SH-SY5Y (cell line): ENCODE measurements at regions not wholly inside any gene's neighbourhood (a gene's known extent, or its start where the extent isn't known, plus 50 kb on each side); places are given as distances from the start of the nearest gene placed in this dataset.

ENCODE experiments used
- GATA2 ChIP-seq: IDR thresholded peaks from 2 replicates; pipeline ENCODE4 v1.6.1; 2011; ENCODE audit warnings: mild to moderate bottlenecking, low read depth, low read length
- GATA3 ChIP-seq: IDR thresholded peaks from 2 replicates; pipeline ENCODE4 v1.6.1; 2011; ENCODE audit warnings: low read depth, mild to moderate bottlenecking, low read length, moderate library complexity

DNA sequence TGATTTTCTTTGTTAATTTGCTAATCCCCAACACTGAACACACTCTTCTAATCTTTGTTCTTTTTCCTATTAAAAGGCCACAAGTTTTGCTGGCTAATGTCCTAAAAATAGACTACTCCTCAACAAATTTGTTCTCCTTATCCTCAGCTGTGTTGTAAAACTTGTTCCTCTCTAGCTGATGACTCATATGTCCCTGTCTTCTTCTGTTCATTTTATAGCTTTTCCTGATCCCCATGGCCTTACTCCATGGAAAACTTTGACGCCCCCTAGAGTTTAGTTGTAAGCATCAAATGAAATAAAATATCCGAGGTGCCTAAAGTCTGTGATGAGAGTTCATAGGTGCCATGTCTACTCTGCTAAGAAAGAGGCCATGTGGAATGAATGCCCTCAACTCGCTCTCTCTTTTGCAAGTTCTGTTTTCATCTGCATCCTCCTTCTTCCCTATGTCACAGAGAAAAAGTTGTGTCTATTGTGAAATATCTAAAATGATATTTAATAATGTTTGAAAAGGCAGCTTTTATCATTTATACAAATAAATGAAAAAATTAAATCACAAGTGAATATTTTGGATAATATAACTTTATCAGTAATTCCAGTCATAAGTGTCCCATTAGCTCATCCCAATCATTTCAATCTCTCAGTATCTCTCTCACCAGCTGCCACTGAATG is 237.9 kb downstream of the IPO8 start:
- TF ChIP-seq GATA3, result no peak
- no peak for TF ChIP-seq GATA2

- no peak for TF ChIP-seq GATA3
- TF ChIP-seq GATA2, result no peak
Measured at GRCh38 chr12:30450872-30451271, 244.8 kb downstream of the IPO8 start.

- no peak for TF ChIP-seq GATA3
- no peak for TF ChIP-seq GATA2
Measured at GRCh38 chr12:30450226-30450625, 245.4 kb downstream of the IPO8 start.

GRCh38 chr12:30448038-30448437 is 247.6 kb downstream of the IPO8 start:
- TF ChIP-seq GATA3 (no peak), GATA2 (no peak)

- TF ChIP-seq GATA2 (no peak), GATA3 (no peak)
Measured at GRCh38 chr12:30447061-30447750, 248.5 kb downstream of the IPO8 start.

DNA sequence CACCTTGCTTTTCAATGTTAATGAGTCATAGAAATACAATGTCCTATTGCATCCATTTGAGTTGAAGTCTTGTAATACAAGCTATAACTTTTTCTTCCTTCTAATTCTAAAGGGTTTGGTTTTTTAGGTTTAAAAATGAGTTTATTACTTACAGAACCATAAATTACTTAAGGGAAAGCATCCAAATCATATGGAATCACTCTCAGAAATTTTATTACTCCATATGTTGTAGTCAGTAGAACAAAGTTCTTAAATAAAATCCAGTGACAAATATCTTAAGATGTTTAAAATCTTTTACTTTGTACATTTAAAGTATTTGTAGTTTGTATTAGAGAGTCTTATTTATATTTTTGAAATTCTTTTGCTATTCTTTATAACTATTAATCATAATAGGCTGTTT is 253.2 kb downstream of the IPO8 start:
- TF ChIP-seq GATA2 (no peak), GATA3 (no peak)

DNA sequence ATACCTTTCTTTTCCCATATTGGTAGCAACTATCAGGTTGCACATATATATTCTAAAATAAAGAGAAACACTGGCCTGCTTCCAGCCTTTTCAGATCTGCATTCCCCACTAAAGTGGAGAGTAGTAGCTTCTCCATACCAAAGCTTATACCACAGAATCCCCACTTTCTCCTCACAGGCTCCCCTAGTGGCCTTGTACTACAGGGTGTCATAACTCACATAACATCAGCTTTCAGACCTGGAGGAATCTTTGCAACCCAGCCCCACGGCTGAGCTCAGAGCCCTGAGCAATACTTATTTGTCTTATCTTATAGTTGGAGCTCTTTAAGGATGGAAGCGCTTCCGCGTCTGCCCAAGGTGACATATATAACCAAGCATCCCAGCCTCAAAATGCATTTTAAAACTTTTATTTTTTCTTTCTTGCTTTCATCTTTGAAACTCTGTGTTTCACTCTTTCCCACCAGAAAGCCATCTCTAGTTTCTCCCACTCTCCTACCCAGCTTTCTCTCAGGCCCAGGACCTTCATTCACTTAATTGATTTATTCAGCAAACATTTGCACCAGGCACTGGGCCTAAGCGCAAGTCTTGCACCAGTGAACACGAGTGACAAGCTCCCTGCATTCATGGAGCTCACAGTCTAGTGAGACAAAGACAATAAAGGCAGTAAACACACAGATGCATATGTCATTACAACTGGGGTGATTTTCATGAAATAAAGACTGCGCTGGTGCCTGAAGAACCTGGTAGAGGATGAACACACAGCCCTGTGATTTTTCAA is 254.7 kb downstream of the IPO8 start:
- TF ChIP-seq GATA3, result no peak
- no peak for TF ChIP-seq GATA2

- TF ChIP-seq GATA3, result no peak
- TF ChIP-seq GATA2, result no peak
Measured at GRCh38 chr12:30439201-30439600, 256.5 kb downstream of the IPO8 start.

DNA sequence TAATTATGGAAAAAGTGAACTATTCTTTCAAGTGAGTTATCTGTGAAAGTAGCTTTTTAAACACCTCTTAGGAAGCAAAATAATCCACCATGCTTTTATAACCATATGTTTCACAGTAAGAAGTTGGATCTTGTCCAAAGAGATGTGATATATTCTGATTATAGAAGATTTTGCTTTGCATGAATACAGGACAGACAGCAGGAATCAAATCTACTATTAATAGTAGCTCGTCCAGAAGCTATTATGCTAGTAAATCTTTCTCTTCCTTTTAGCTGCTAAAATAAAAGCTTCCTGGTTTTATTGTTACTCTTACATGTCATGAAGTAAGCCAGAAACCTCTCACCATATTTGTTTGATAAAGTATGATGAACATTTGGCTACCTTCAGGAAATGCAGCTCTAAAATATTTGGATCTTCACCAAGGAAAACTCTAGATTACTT is 257.0 kb downstream of the IPO8 start:
- no peak for TF ChIP-seq GATA2
- TF ChIP-seq GATA3, result no peak

- TF ChIP-seq GATA2, result no peak
- TF ChIP-seq GATA3, result no peak
Measured at GRCh38 chr12:30437616-30438015, 258.1 kb downstream of the IPO8 start.

- TF ChIP-seq GATA3, result no peak
- no peak for TF ChIP-seq GATA2
Measured at GRCh38 chr12:30437044-30437443, 258.6 kb downstream of the IPO8 start.

DNA sequence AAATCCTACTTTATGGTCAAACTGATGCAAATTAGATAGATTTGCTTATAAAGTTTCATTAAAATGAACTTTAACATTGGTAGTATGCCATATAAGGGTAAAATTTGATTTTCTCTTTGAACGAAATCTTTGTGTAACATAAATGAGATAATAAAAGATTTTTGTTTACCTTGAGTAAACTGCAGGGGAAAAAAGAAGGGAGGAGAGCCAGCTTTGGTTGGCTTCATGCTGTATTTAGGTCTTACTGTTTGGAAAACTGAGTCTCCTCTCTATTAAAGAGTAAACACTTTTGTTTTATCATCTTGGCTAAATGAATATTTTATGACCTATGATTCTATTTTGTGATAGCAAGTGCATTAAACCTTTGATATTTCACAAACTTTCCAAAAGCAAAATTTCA is 267.6 kb downstream of the IPO8 start:
- no peak for TF ChIP-seq GATA3
- TF ChIP-seq GATA2, result no peak

DNA sequence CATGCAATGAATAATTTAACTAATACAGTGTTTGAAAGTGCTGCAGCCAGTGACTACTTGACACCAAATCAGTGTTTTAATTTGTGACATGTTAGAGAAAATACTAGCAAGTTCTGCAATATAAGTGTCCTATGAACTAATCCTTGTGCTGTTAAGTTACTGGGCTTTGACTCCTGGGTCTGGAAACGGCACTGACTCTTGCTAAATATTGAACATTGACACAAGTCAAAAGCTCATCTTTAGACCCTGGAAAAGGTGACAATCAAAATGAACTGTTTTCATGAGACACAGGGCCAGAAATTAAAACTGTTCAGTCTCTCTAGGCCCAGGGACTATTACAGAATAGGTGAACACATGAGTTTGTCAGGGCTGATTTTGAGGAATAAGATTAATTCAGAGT is 268.1 kb downstream of the IPO8 start:
- TF ChIP-seq GATA2 (no peak), GATA3 (no peak)

- TF ChIP-seq GATA3 (no peak), GATA2 (no peak)
Measured at GRCh38 chr12:30425445-30425844, 270.2 kb downstream of the IPO8 start.

- TF ChIP-seq GATA3 (no peak), GATA2 (no peak)
Measured at GRCh38 chr12:30423330-30423729, 272.3 kb downstream of the IPO8 start.

DNA sequence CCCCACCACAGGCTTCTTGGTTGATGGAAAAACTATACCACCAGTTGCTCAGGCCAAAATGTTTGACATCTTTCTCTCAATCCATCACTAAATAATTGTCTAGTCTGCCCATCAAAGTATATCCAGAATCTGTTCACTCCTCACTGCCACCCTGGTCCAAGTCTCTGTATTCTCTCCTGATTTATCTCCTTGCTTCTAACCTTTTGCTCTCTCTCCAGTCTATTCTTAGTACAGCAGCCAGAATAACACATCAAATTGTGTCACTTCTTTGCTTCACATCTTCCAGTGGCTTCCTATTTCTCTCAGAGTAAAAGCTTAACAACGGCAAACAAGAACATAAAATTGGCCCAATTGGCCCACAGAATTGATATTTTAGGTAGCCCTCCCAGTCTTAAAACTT is 272.8 kb downstream of the IPO8 start:
- TF ChIP-seq GATA2, result no peak
- TF ChIP-seq GATA3, result no peak

GRCh38 chr12:30420561-30420960 is 275.1 kb downstream of the IPO8 start:
- TF ChIP-seq GATA3 (no peak), GATA2 (no peak)
